ENCODE measurements at regions not wholly inside any gene's neighbourhood (a gene's known extent, or its start where the extent isn't known, plus 50 kb on each side); places are given as distances from the start of the nearest gene placed in this dataset.

- no peak for TF ChIP-seq POLR2A (IDR thresholded peaks at IDR 0.05)
- no peak for TF ChIP-seq CTCF (IDR thresholded peaks at IDR 0.05)
Observed at GRCh38 chr1:9429342-9429711, 109.9 kb upstream of the SLC25A33 start.

Measured in prostate gland (tissue), 2 donors.